SK-N-SH (cell line): ENCODE measurements at regions not wholly inside any gene's neighbourhood (a gene's known extent, or its start where the extent isn't known, plus 50 kb on each side); places are given as distances from the start of the nearest gene placed in this dataset.

Experiments used
- CTCF ChIA-PET: fragments of 300-600, 350-600 bp; formaldehyde crosslinking; extraction: SDS; loops from one replicate; lab custom pipeline; 2021; lab: Yijun Ruan, JAX
- POLR2A ChIA-PET: fragments of 350-600 bp; sonication (Branson Sonifier 250); formaldehyde crosslinking; extraction: SDS; loops from one replicate; lab custom pipeline; 2020; ENCODE audit warnings: antibody characterized with exemption, inconsistent platforms; lab: Yijun Ruan, JAX
- DNase-seq: peaks from one replicate; pipeline ENCODE4 v3.0.0; 2012
- H2AFZ ChIP-seq: fragments of 200-600 bp; sonication (generic); 2 replicates; pipeline ENCODE4 v1.8.1; 2016; ENCODE audit warnings: antibody characterized with exemption, mild to moderate bottlenecking, low read depth
- H3F3A ChIP-seq: fragments of 200-600 bp; sonication (generic); replicated peaks from 2 replicates; pipeline ENCODE3; 2016; ENCODE audit warnings: antibody characterized with exemption, mild to moderate bottlenecking; ENCODE audit not compliant: insufficient read depth
- H3K27ac ChIP-seq, 2 experiments: fragments of 200-500 bp in 1 of 2; fragments of 200-600 bp in 1 of 2; sonication (Bioruptor generic) in 1 of 2; sonication (generic), shearing (Covaris generic) in 1 of 2; 2 replicates each; pipeline versions ENCODE4 v1.5.1 to v1.6.1; 2014 to 2016; ENCODE audit warnings: low read depth in 2 of 2, inconsistent platforms in 1 of 2, low read length in 1 of 2, mild to moderate bottlenecking in 1 of 2, mixed read lengths in 1 of 2
- H3K27me3 ChIP-seq: fragments of 200-600 bp; sonication (generic), shearing (Covaris generic); 2 replicates; pipeline ENCODE4 v1.6.1; 2016; ENCODE audit warnings: mixed run types; ENCODE audit not compliant: insufficient read depth
- H3K36me3 ChIP-seq, 2 experiments: fragments of 200-500 bp in 1 of 2; fragments of 200-600 bp in 1 of 2; sonication (Bioruptor generic) in 1 of 2; sonication (generic) in 1 of 2; replicated peaks in 1 of 2; 2 replicates each; pipeline versions ENCODE3 to v1.5.1; 2014 to 2016; ENCODE audit warnings: low read length in 1 of 2, mild to moderate bottlenecking in 1 of 2; ENCODE audit not compliant: insufficient read depth in 2 of 2, control insufficient read depth in 1 of 2
- H3K4me1 ChIP-seq, 2 experiments: fragments of 200-500 bp in 1 of 2; fragments of 200-600 bp in 1 of 2; sonication (Bioruptor generic) in 1 of 2; sonication (generic), shearing (Covaris generic) in 1 of 2; 2 replicates each; pipeline versions ENCODE4 v1.5.1 to v1.6.1; 2014 to 2016; ENCODE audit warnings: low read depth in 1 of 2, low read length in 1 of 2, mixed run types in 1 of 2; ENCODE audit not compliant: insufficient read depth in 2 of 2, control insufficient read depth in 1 of 2
- H3K4me2 ChIP-seq: fragments of 200-600 bp; sonication (generic), shearing (Covaris generic); 2 replicates; pipeline ENCODE4 v1.6.1; 2017; ENCODE audit warnings: mixed run types
- H3K4me3 ChIP-seq, 2 experiments: fragments of 200-500 bp in 1 of 2; fragments of 200-600 bp in 1 of 2; sonication (Bioruptor generic) in 1 of 2; sonication (generic), shearing (Covaris generic) in 1 of 2; 2 replicates each; pipeline versions ENCODE4 v1.5.1 to v1.8.1; 2014 to 2016; ENCODE audit warnings: low read depth in 2 of 2, inconsistent platforms in 1 of 2, low read length in 1 of 2, mild to moderate bottlenecking in 1 of 2, mixed read lengths in 1 of 2, moderate library complexity in 1 of 2
- H3K79me2 ChIP-seq: fragments of 200-600 bp; sonication (generic); 2 replicates; pipeline ENCODE4 v1.8.1; 2017; ENCODE audit warnings: mild to moderate bottlenecking; ENCODE audit not compliant: insufficient read depth
- H3K9ac ChIP-seq: fragments of 200-600 bp; sonication (generic); 2 replicates; pipeline ENCODE4 v1.6.1; 2017; ENCODE audit warnings: mixed run types
- H3K9me2 ChIP-seq: fragments of 200-600 bp; sonication (generic); 2 replicates; pipeline ENCODE4 v1.6.1; 2017; ENCODE audit warnings: mixed run types
- H3K9me3 ChIP-seq: fragments of 200-600 bp; sonication (generic); 2 replicates; pipeline ENCODE4 v1.6.1; 2017; ENCODE audit warnings: mixed run types, mild to moderate bottlenecking, moderate library complexity
- H4K20me1 ChIP-seq: fragments of 200-600 bp; sonication (generic); 2 replicates; pipeline ENCODE4 v1.6.1; 2017; ENCODE audit warnings: mild to moderate bottlenecking, mixed run types; ENCODE audit not compliant: insufficient read depth
- CHD2 ChIP-seq: fragments of 150-350 bp; IDR thresholded peaks from 2 replicates; pipeline ENCODE4 v1.6.1; 2018; ENCODE audit warnings: low read length; ENCODE audit not compliant: partially characterized antibody
- ELF1 ChIP-seq: IDR thresholded peaks from 2 replicates; pipeline ENCODE4 v1.4.0; 2012
- EP300 ChIP-seq, 2 experiments: IDR thresholded peaks; 2 replicates each; pipeline versions ENCODE4 v1.4.0 to v1.6.1; 2012; ENCODE audit warnings: borderline replicate concordance in 1 of 2, low read depth in 1 of 2, low read length in 1 of 2
- EZH2phosphoT487 ChIP-seq: fragments of 200-600 bp; sonication (generic); IDR thresholded peaks from 2 replicates; pipeline ENCODE4 v1.6.1; 2017; ENCODE audit warnings: low read depth, mixed run types, mild to moderate bottlenecking, antibody characterized with exemption, moderate library complexity, borderline replicate concordance
- FOSL2 ChIP-seq: IDR thresholded peaks from 2 replicates; pipeline ENCODE4 v1.4.0; 2012; ENCODE audit warnings: low read depth, mild to moderate bottlenecking, moderate library complexity, borderline replicate concordance
- FOXJ3 ChIP-seq: sonication (generic); formaldehyde crosslinking; IDR thresholded peaks from 2 replicates; pipeline ENCODE4 v1.5.1; 2020; ENCODE audit warnings: mild to moderate bottlenecking, missing genetic modification reagents
- FOXM1 ChIP-seq: IDR thresholded peaks from 2 replicates; pipeline ENCODE4 v1.4.0; 2012; ENCODE audit warnings: low read depth, mild to moderate bottlenecking
- GABPA ChIP-seq: IDR thresholded peaks from 2 replicates; pipeline ENCODE4 v1.4.0; 2012; ENCODE audit warnings: low read depth, mild to moderate bottlenecking
- GATA2 ChIP-seq: sonication (generic); formaldehyde crosslinking; IDR thresholded peaks from 2 replicates; pipeline ENCODE4 v1.5.0; 2020; ENCODE audit warnings: mild to moderate bottlenecking, missing genetic modification reagents
- MEF2A ChIP-seq: IDR thresholded peaks from 2 replicates; pipeline ENCODE4 v1.4.0; 2012; ENCODE audit warnings: low read depth, borderline replicate concordance
- MXI1 ChIP-seq: IDR thresholded peaks from 2 replicates; pipeline ENCODE4 v1.6.1; 2012; ENCODE audit warnings: mild to moderate bottlenecking, low read depth, low read length, improper control_type of control experiment
- NFIC ChIP-seq: IDR thresholded peaks from 2 replicates; pipeline ENCODE4 v1.4.0; 2012; ENCODE audit warnings: borderline replicate concordance
- RAD21 ChIP-seq: IDR thresholded peaks from 2 replicates; pipeline ENCODE4 v1.6.1; 2012; ENCODE audit warnings: mild to moderate bottlenecking, low read length
- RXRA ChIP-seq: IDR thresholded peaks from 2 replicates; pipeline ENCODE4 v1.4.0; 2012; ENCODE audit warnings: low read depth, mild to moderate bottlenecking, borderline replicate concordance
- SMC3 ChIP-seq: IDR thresholded peaks from 2 replicates; pipeline ENCODE4 v1.6.1; 2012; ENCODE audit warnings: low read depth, low read length, improper control_type of control experiment
- TEAD4 ChIP-seq: IDR thresholded peaks from 2 replicates; pipeline ENCODE4 v1.4.0; 2012; ENCODE audit warnings: mild to moderate bottlenecking, borderline replicate concordance; ENCODE audit not compliant: insufficient read depth
- WGBS: methylation state at CpG from one replicate; pipeline ENCODE4 v1.1.6; 2017; ENCODE audit warnings: low lambda C conversion rate; 5-methylcytosine and 5-hydroxymethylcytosine counted together
- TF ChIP-seq, protein P1 (sequence below): fragments of 200-600 bp; sonication (generic); IDR thresholded peaks from 2 replicates; pipeline ENCODE4 v1.6.1; 2017; ENCODE audit warnings: antibody characterized with exemption, mild to moderate bottlenecking, moderate library complexity
- TF ChIP-seq, protein P2 (sequence below): IDR thresholded peaks from 2 replicates; pipeline ENCODE4 v1.4.0; 2012; ENCODE audit warnings: low read depth
- TF ChIP-seq, protein P3 (sequence below): IDR thresholded peaks from 2 replicates; pipeline ENCODE4 v1.4.0; 2012; ENCODE audit warnings: low read depth, borderline replicate concordance
- TF ChIP-seq, protein P4 (sequence below): fragments of 150-350 bp; IDR thresholded peaks from 2 replicates; pipeline ENCODE4 v1.6.1; 2017; ENCODE audit warnings: antibody characterized with exemption, low read length, low read depth, borderline replicate concordance
- TF ChIP-seq, protein P5 (sequence below): IDR thresholded peaks from 2 replicates; pipeline ENCODE4 v1.4.0; 2012; ENCODE audit warnings: low read depth, borderline replicate concordance

DNA sequence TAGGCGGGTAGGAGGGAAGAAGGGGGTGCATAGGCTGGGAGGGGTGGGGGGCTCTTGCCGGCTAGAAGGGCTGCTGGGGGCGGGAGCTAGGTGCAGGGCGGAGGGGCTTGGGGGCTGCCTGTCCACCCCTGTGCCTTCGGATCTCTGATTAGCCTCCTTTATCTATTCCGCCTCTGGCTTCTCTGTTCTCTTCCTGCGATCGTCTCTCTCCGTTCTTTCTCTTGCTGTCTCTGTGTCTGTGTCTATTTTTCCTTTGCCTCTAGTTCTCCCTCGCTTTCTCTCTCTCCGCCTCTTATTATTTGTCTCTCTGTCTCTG lies 166.7 kb upstream of the LHX5 start:
- TF ChIP-seq, protein P1, sequence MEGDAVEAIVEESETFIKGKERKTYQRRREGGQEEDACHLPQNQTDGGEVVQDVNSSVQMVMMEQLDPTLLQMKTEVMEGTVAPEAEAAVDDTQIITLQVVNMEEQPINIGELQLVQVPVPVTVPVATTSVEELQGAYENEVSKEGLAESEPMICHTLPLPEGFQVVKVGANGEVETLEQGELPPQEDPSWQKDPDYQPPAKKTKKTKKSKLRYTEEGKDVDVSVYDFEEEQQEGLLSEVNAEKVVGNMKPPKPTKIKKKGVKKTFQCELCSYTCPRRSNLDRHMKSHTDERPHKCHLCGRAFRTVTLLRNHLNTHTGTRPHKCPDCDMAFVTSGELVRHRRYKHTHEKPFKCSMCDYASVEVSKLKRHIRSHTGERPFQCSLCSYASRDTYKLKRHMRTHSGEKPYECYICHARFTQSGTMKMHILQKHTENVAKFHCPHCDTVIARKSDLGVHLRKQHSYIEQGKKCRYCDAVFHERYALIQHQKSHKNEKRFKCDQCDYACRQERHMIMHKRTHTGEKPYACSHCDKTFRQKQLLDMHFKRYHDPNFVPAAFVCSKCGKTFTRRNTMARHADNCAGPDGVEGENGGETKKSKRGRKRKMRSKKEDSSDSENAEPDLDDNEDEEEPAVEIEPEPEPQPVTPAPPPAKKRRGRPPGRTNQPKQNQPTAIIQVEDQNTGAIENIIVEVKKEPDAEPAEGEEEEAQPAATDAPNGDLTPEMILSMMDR = no peak
- no peak for TF ChIP-seq MEF2A
- TF ChIP-seq EZH2phosphoT487 = no peak
- TF ChIP-seq GABPA = no peak
- no peak for TF ChIP-seq FOXJ3 (CRISPR knock-in tag)
- no peak for TF ChIP-seq MXI1
- no peak for TF ChIP-seq GATA2 (CRISPR knock-in tag)
- TF ChIP-seq, protein P2, sequence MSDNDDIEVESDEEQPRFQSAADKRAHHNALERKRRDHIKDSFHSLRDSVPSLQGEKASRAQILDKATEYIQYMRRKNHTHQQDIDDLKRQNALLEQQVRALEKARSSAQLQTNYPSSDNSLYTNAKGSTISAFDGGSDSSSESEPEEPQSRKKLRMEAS = no peak
- no peak for TF ChIP-seq RAD21
- TF ChIP-seq FOSL2 = no peak
- TF ChIP-seq EP300 (IDR thresholded peaks at IDR 0.05; ENCODE audit: borderline replicate concordance in 1 of 2, low read depth in 1 of 2, low read length in 1 of 2) = no peak
- TF ChIP-seq, protein P3, sequence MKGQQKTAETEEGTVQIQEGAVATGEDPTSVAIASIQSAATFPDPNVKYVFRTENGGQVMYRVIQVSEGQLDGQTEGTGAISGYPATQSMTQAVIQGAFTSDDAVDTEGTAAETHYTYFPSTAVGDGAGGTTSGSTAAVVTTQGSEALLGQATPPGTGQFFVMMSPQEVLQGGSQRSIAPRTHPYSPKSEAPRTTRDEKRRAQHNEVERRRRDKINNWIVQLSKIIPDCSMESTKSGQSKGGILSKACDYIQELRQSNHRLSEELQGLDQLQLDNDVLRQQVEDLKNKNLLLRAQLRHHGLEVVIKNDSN = no peak
- Histone ChIP-seq H3K9me3 (no peaks in the 10 kb centered on the region), H3F3A (no peaks in the 10 kb centered on the region), H3K4me1 (no peaks in the 10 kb centered on the region), H3K4me3 (no peak overlapping the region), H3K27me3 (no peaks in the 10 kb centered on the region), H3K4me2 (no peak overlapping the region), H3K27ac (no peak overlapping the region), H2AFZ (no peak overlapping the region), H4K20me1 (no peaks in the 10 kb centered on the region), H3K9me2 (no peaks in the 10 kb centered on the region), H3K36me3 (no peaks in the 10 kb centered on the region), H3K9ac (no peak overlapping the region), H3K79me2 (no peaks in the 10 kb centered on the region)
- WGBS = 43% methylated on average over 9 of the region's 11 CpGs
- ChIA-PET POLR2A (no interaction called here), CTCF (interaction anchor here (1.5 kb wide), 1 partner anchor 178 kb away, joined by 3 read pairs; no protein-coding TSS in a partner anchor)
- DNase-seq = no peak

DNA sequence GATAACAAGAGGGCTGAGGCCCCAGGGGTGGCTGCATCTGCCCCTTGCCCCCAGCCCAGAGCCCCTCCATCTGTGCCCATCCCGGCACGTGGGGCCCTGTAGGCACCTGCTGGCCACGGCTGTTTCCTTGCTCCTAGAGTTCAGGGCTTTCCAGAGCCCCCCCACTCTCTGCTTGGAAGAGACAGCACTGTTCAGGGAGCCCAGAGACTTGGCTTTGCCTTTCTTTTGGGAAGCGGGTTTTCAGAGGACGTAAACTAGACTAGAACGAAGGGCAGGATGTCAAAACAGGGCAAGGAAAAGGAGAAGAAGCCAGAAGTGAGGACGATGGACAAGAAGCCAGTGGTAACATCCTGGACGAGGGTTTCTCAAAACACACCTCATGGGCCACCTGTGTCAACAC lies 163.3 kb upstream of the LHX5 start:
- Histone ChIP-seq H3K27me3 (no peaks in the 10 kb centered on the region), H2AFZ (no peak overlapping the region), H3K36me3 (no peaks in the 10 kb centered on the region), H3K4me3 (no peak overlapping the region), H3K27ac (no peak overlapping the region), H3F3A (no peaks in the 10 kb centered on the region), H4K20me1 (no peaks in the 10 kb centered on the region), H3K9ac (no peak overlapping the region)
- CTCF ChIA-PET = no interaction called here
- no peak for DNase-seq
- WGBS = 39% methylated on average over 8 of the region's 8 CpGs
- TF ChIP-seq TEAD4 (no peak), NFIC (no peak), GABPA (no peak), CHD2 (no peak), SMC3 (no peak), RXRA (no peak), FOXM1 (no peak), ELF1 (no peak)
- TF ChIP-seq, protein P4, sequence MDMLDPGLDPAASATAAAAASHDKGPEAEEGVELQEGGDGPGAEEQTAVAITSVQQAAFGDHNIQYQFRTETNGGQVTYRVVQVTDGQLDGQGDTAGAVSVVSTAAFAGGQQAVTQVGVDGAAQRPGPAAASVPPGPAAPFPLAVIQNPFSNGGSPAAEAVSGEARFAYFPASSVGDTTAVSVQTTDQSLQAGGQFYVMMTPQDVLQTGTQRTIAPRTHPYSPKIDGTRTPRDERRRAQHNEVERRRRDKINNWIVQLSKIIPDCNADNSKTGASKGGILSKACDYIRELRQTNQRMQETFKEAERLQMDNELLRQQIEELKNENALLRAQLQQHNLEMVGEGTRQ = no peak
- TF ChIP-seq, protein P3 = no peak
- TF ChIP-seq, protein P2 = no peak
- TF ChIP-seq, protein P5, sequence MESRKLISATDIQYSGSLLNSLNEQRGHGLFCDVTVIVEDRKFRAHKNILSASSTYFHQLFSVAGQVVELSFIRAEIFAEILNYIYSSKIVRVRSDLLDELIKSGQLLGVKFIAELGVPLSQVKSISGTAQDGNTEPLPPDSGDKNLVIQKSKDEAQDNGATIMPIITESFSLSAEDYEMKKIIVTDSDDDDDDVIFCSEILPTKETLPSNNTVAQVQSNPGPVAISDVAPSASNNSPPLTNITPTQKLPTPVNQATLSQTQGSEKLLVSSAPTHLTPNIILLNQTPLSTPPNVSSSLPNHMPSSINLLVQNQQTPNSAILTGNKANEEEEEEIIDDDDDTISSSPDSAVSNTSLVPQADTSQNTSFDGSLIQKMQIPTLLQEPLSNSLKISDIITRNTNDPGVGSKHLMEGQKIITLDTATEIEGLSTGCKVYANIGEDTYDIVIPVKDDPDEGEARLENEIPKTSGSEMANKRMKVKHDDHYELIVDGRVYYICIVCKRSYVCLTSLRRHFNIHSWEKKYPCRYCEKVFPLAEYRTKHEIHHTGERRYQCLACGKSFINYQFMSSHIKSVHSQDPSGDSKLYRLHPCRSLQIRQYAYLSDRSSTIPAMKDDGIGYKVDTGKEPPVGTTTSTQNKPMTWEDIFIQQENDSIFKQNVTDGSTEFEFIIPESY = no peak
- TF ChIP-seq, all 33 proteins: peak for 0
- POLR2A ChIA-PET = no interaction called here
- Histone ChIP-seq H3K79me2 (no peaks in the 10 kb centered on the region), H3K4me1 (no peaks in the 10 kb centered on the region), H3K9me3 (peaks cover 6% of the 10 kb centered on the region; the same call in 1 of the 2 replicates), H3K9me2 (no peaks in the 10 kb centered on the region), H3K4me2 (no peak overlapping the region)
